SK-N-SH (cell line): ENCODE measurements at regions not wholly inside any gene's neighbourhood (a gene's known extent, or its start where the extent isn't known, plus 50 kb on each side); places are given as distances from the start of the nearest gene placed in this dataset.

Source experiments
- CTCF ChIA-PET: fragments of 300-600, 350-600 bp; formaldehyde crosslinking; extraction: SDS; loops from one replicate; lab custom pipeline; 2021; lab: Yijun Ruan, JAX
- POLR2A ChIA-PET: fragments of 350-600 bp; sonication (Branson Sonifier 250); formaldehyde crosslinking; extraction: SDS; loops from one replicate; lab custom pipeline; 2020; ENCODE audit warnings: antibody characterized with exemption, inconsistent platforms; lab: Yijun Ruan, JAX
- DNase-seq: peaks from one replicate; pipeline ENCODE4 v3.0.0; 2012
- H2AFZ ChIP-seq: fragments of 200-600 bp; sonication (generic); 2 replicates; pipeline ENCODE4 v1.8.1; 2016; ENCODE audit warnings: antibody characterized with exemption, mild to moderate bottlenecking, low read depth
- H3F3A ChIP-seq: fragments of 200-600 bp; sonication (generic); replicated peaks from 2 replicates; pipeline ENCODE3; 2016; ENCODE audit warnings: antibody characterized with exemption, mild to moderate bottlenecking; ENCODE audit not compliant: insufficient read depth
- H3K27ac ChIP-seq, 2 experiments: fragments of 200-500 bp in 1 of 2; fragments of 200-600 bp in 1 of 2; sonication (Bioruptor generic) in 1 of 2; sonication (generic), shearing (Covaris generic) in 1 of 2; 2 replicates each; pipeline versions ENCODE4 v1.5.1 to v1.6.1; 2014 to 2016; ENCODE audit warnings: low read depth in 2 of 2, inconsistent platforms in 1 of 2, low read length in 1 of 2, mild to moderate bottlenecking in 1 of 2, mixed read lengths in 1 of 2
- H3K27me3 ChIP-seq: fragments of 200-600 bp; sonication (generic), shearing (Covaris generic); 2 replicates; pipeline ENCODE4 v1.6.1; 2016; ENCODE audit warnings: mixed run types; ENCODE audit not compliant: insufficient read depth
- H3K36me3 ChIP-seq, 2 experiments: fragments of 200-500 bp in 1 of 2; fragments of 200-600 bp in 1 of 2; sonication (Bioruptor generic) in 1 of 2; sonication (generic) in 1 of 2; replicated peaks in 1 of 2; 2 replicates each; pipeline versions ENCODE3 to v1.5.1; 2014 to 2016; ENCODE audit warnings: low read length in 1 of 2, mild to moderate bottlenecking in 1 of 2; ENCODE audit not compliant: insufficient read depth in 2 of 2, control insufficient read depth in 1 of 2
- H3K4me1 ChIP-seq, 2 experiments: fragments of 200-500 bp in 1 of 2; fragments of 200-600 bp in 1 of 2; sonication (Bioruptor generic) in 1 of 2; sonication (generic), shearing (Covaris generic) in 1 of 2; 2 replicates each; pipeline versions ENCODE4 v1.5.1 to v1.6.1; 2014 to 2016; ENCODE audit warnings: low read depth in 1 of 2, low read length in 1 of 2, mixed run types in 1 of 2; ENCODE audit not compliant: insufficient read depth in 2 of 2, control insufficient read depth in 1 of 2
- H3K4me2 ChIP-seq: fragments of 200-600 bp; sonication (generic), shearing (Covaris generic); 2 replicates; pipeline ENCODE4 v1.6.1; 2017; ENCODE audit warnings: mixed run types
- H3K4me3 ChIP-seq, 2 experiments: fragments of 200-500 bp in 1 of 2; fragments of 200-600 bp in 1 of 2; sonication (Bioruptor generic) in 1 of 2; sonication (generic), shearing (Covaris generic) in 1 of 2; 2 replicates each; pipeline versions ENCODE4 v1.5.1 to v1.8.1; 2014 to 2016; ENCODE audit warnings: low read depth in 2 of 2, inconsistent platforms in 1 of 2, low read length in 1 of 2, mild to moderate bottlenecking in 1 of 2, mixed read lengths in 1 of 2, moderate library complexity in 1 of 2
- H3K79me2 ChIP-seq: fragments of 200-600 bp; sonication (generic); 2 replicates; pipeline ENCODE4 v1.8.1; 2017; ENCODE audit warnings: mild to moderate bottlenecking; ENCODE audit not compliant: insufficient read depth
- H3K9ac ChIP-seq: fragments of 200-600 bp; sonication (generic); 2 replicates; pipeline ENCODE4 v1.6.1; 2017; ENCODE audit warnings: mixed run types
- H3K9me2 ChIP-seq: fragments of 200-600 bp; sonication (generic); 2 replicates; pipeline ENCODE4 v1.6.1; 2017; ENCODE audit warnings: mixed run types
- H3K9me3 ChIP-seq: fragments of 200-600 bp; sonication (generic); 2 replicates; pipeline ENCODE4 v1.6.1; 2017; ENCODE audit warnings: mixed run types, mild to moderate bottlenecking, moderate library complexity
- H4K20me1 ChIP-seq: fragments of 200-600 bp; sonication (generic); 2 replicates; pipeline ENCODE4 v1.6.1; 2017; ENCODE audit warnings: mild to moderate bottlenecking, mixed run types; ENCODE audit not compliant: insufficient read depth
- CHD2 ChIP-seq: fragments of 150-350 bp; IDR thresholded peaks from 2 replicates; pipeline ENCODE4 v1.6.1; 2018; ENCODE audit warnings: low read length; ENCODE audit not compliant: partially characterized antibody
- EP300 ChIP-seq, 2 experiments: IDR thresholded peaks; 2 replicates each; pipeline versions ENCODE4 v1.4.0 to v1.6.1; 2012; ENCODE audit warnings: borderline replicate concordance in 1 of 2, low read depth in 1 of 2, low read length in 1 of 2
- FOSL2 ChIP-seq: IDR thresholded peaks from 2 replicates; pipeline ENCODE4 v1.4.0; 2012; ENCODE audit warnings: low read depth, mild to moderate bottlenecking, moderate library complexity, borderline replicate concordance
- GATA2 ChIP-seq: sonication (generic); formaldehyde crosslinking; IDR thresholded peaks from 2 replicates; pipeline ENCODE4 v1.5.0; 2020; ENCODE audit warnings: mild to moderate bottlenecking, missing genetic modification reagents
- IRF3 ChIP-seq: fragments of 150-350 bp; IDR thresholded peaks from 2 replicates; pipeline ENCODE4 v1.6.1; 2016; ENCODE audit warnings: mild to moderate bottlenecking, low read depth, low read length
- MXI1 ChIP-seq: IDR thresholded peaks from 2 replicates; pipeline ENCODE4 v1.6.1; 2012; ENCODE audit warnings: mild to moderate bottlenecking, low read depth, low read length, improper control_type of control experiment
- NRF1 ChIP-seq: IDR thresholded peaks from 2 replicates; pipeline ENCODE4 v1.6.1; 2012; ENCODE audit warnings: low read depth, mild to moderate bottlenecking, low read length
- RXRA ChIP-seq: IDR thresholded peaks from 2 replicates; pipeline ENCODE4 v1.4.0; 2012; ENCODE audit warnings: low read depth, mild to moderate bottlenecking, borderline replicate concordance
- USF2 ChIP-seq: fragments of 150-350 bp; IDR thresholded peaks from 2 replicates; pipeline ENCODE4 v1.6.1; 2017; ENCODE audit warnings: antibody characterized with exemption, low read length, low read depth, borderline replicate concordance
- WGBS: methylation state at CpG from one replicate; pipeline ENCODE4 v1.1.6; 2017; ENCODE audit warnings: low lambda C conversion rate; 5-methylcytosine and 5-hydroxymethylcytosine counted together
- TF ChIP-seq, protein P1 (sequence below): IDR thresholded peaks from 2 replicates; pipeline ENCODE4 v1.4.0; 2012; ENCODE audit warnings: low read depth

DNA sequence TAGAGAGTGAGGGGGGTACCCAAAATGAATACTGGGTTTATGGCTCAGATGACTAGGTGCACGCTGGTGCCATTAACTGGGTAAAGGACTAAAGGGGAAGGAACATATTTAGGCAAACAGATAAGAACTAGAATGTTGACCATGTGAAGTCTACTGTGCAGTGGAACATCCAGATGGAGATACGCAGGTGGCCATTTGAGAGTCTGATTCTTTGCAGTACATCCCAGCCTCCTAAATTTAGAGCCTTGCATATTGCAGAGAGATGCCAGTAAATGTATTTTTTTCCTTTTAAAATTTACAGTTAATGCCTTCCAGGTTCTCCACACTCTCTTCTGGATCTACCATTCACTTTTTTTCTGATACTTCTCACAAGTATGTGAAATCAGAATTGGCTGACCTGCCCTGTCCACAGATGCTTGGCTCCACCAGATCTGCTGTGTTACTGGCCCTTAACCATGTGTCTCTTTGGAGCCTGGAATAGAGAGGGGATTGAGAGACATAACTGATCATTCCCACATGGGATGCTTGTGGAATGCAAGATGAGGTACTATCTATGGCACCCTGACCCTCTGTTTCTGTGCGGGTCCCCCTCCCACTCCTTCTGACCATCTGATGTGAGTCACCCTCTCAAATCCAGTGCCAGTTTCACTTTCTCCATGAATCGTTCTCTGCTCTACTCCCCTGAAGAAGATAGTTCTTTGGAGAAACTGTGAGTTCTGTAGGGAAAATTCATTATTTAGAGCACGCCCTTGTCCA is 77.0 kb upstream of the NCAM1 start:
- Histone ChIP-seq H4K20me1 (no peaks in the 10 kb centered on the region), H3K4me3 (peak overlapping the region in 1 of 2 experiments; percentile 46; a peak in 2 of 4 replicates), H3K27me3 (no peaks in the 10 kb centered on the region), H2AFZ (peak overlapping the region; percentile 76; the same call in 1 of the 2 replicates), H3K79me2 (no peaks in the 10 kb centered on the region), H3K27ac (no peak overlapping the region), H3K9ac (no peak overlapping the region), H3K4me2 (peak overlapping the region; percentile 82), H3K9me2 (no peaks in the 10 kb centered on the region), H3K9me3 (no peaks in the 10 kb centered on the region), H3K4me1 (peaks cover 0 to 28% of the 10 kb centered on the region in 2 experiments; a peak in 2 of 4 replicates), H3F3A (no peaks in the 10 kb centered on the region), H3K36me3 (no peaks in the 10 kb centered on the region)
- ChIA-PET CTCF (no interaction called here), POLR2A (no interaction called here)
- no peak for DNase-seq
- peak; percentile 17; the same call in 1 of the 2 replicates for TF ChIP-seq FOSL2
- TF ChIP-seq EP300 (IDR thresholded peaks at IDR 0.05; ENCODE audit: borderline replicate concordance in 1 of 2, low read depth in 1 of 2, low read length in 1 of 2), result no peak
- TF ChIP-seq CHD2, result no peak
- 59% methylated on average over 5 of the region's 5 CpGs for WGBS

DNA sequence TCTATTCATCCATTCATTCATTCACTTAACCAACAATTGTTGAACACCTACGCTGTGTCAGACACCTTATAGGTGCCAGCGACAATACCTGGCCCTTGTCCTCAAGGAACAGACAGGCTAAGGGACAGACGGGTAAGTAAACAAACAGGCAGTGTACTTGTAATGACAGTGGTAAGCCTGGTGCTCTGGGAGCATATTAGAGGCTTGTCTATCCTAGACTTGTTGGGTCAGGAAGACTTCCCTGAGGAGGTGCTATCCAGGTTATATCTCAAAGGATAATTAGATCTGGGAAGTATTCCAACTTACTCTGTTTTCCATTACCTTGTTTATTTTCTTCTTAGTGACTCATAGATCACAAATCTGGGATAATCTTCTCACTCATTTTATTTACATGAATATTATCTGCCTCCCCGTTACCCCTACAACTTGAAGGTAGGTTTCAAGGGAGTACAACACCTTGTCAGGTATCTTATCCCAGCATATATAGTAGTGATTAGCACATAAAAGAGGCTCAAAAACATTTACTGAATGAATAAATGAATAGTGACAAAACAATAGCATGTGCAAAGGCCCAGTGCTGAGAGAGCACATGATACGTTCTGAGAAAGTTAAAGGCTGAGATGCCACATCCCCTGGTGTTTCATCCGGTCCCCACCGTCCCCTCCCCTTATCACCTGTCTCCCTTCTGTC is 75.3 kb upstream of the NCAM1 start:
- Histone ChIP-seq H3K4me3 (no peak overlapping the region), H3K4me1 (peaks cover 0 to 23% of the 10 kb centered on the region in 2 experiments; a peak in 2 of 4 replicates), H3K9ac (no peak overlapping the region), H3K27me3 (no peaks in the 10 kb centered on the region; the same call in 1 of the 2 replicates), H2AFZ (no peak overlapping the region), H4K20me1 (no peaks in the 10 kb centered on the region), H3F3A (no peaks in the 10 kb centered on the region), H3K4me2 (no peak overlapping the region), H3K9me3 (no peaks in the 10 kb centered on the region), H3K79me2 (no peaks in the 10 kb centered on the region), H3K36me3 (no peaks in the 10 kb centered on the region), H3K27ac (no peak overlapping the region), H3K9me2 (no peaks in the 10 kb centered on the region)
- CTCF ChIA-PET, result no interaction called here
- TF ChIP-seq IRF3 (no peak), GATA2 (CRISPR knock-in tag) (no peak), NRF1 (no peak), MXI1 (no peak), RXRA (no peak), USF2 (no peak)
- TF ChIP-seq, protein P1, sequence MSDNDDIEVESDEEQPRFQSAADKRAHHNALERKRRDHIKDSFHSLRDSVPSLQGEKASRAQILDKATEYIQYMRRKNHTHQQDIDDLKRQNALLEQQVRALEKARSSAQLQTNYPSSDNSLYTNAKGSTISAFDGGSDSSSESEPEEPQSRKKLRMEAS, result no peak
- no peak for DNase-seq
- POLR2A ChIA-PET, result no interaction called here
- WGBS, result 79% methylated on average over 6 of the region's 7 CpGs
